Activated B cell treated with CpG ODN at 0.5 μM for 24 hours (primary cell): ENCODE measurements at regions not wholly inside any gene's neighbourhood (a gene's known extent, or its start where the extent isn't known, plus 50 kb on each side); places are given as distances from the start of the nearest gene placed in this dataset.

Experiments
- ATAC-seq: fragments of 200-7000 bp; cut with Tn5 transposase; one replicate; pipeline ENCODE4 v1.10.0; 2021; ENCODE audit warnings: low read depth, mild to moderate bottlenecking, moderate library complexity
- CTCF ChIA-PET: fragments of 350-600 bp; sonication (Branson Sonifier 250); formaldehyde crosslinking; loops from one replicate; lab custom pipeline; 2021; ENCODE audit warnings: antibody characterized with exemption; lab: Charles Lee
- POLR2A ChIA-PET: fragments of 350-600 bp; sonication (Branson Sonifier 250); formaldehyde crosslinking; loops from one replicate; lab custom pipeline; 2021; ENCODE audit warnings: antibody characterized with exemption; lab: Charles Lee
- DNase-seq: peaks from one replicate; pipeline ENCODE4 v3.0.0; 2022
- H3K27ac Mint-ChIP-seq: one replicate; pipeline ENCODE4 v1.8.0; 2020; ENCODE audit warnings: mixed read lengths
- H3K27me3 Mint-ChIP-seq: one replicate; pipeline ENCODE4 v1.8.0; 2021; ENCODE audit warnings: mixed read lengths
- H3K36me3 Mint-ChIP-seq: one replicate; pipeline ENCODE4 v1.8.0; 2021; ENCODE audit warnings: low read depth, mixed read lengths
- H3K4me1 Mint-ChIP-seq: one replicate; pipeline ENCODE4 v1.8.0; 2021; ENCODE audit warnings: mixed read lengths
- H3K4me3 Mint-ChIP-seq: one replicate; pipeline ENCODE4 v1.8.0; 2020; ENCODE audit warnings: mild to moderate bottlenecking, mixed read lengths
- H3K9me3 Mint-ChIP-seq: one replicate; pipeline ENCODE4 v1.8.0; 2020; ENCODE audit warnings: mixed read lengths
- intact Hi-C: fragments of 100-400 bp; cut with micrococcal nuclease; formaldehyde crosslinking; loops from one replicate; pipeline ENCODE4 v1.15.1; 2024
- TF ChIP-seq, protein P1 (sequence below): fragments of 200-600 bp; IDR thresholded peaks from one replicate; pipeline ENCODE4 v1.8.0; 2022; ENCODE audit warnings: antibody characterized with exemption, mild to moderate bottlenecking

DNA sequence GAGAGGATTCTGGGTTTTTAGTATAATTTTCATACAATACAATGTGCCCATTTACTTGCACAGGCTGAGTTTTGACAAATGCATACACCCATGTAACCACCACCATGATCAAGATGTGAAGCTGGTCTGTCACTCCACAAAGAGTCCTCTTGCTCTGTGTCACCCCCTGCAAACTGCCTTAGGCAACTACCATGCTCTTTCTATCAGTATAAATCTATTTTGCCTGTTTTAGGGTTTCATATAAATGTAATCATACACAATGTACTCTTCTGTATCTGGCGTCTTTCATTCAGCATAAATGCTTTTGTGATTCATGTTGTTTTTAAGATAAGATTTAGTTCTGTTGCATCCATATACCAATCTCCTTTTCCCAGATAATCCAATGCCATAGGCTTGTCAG is 181.9 kb upstream of the KCNG1 start:
- intact Hi-C loops: no loop called here
- ChIA-PET POLR2A (no interaction called here), CTCF (no interaction called here)
- Mint-ChIP-seq H3K27ac (no peak overlapping the region), H3K4me3 (no peak overlapping the region), H3K36me3 (no peaks in the 10 kb centered on the region), H3K4me1 (no peaks in the 10 kb centered on the region), H3K27me3 (peaks cover 29% of the 10 kb centered on the region), H3K9me3 (no peaks in the 10 kb centered on the region)
- ATAC-seq: no peak
- DNase-seq: no peak
- TF ChIP-seq, protein P1, sequence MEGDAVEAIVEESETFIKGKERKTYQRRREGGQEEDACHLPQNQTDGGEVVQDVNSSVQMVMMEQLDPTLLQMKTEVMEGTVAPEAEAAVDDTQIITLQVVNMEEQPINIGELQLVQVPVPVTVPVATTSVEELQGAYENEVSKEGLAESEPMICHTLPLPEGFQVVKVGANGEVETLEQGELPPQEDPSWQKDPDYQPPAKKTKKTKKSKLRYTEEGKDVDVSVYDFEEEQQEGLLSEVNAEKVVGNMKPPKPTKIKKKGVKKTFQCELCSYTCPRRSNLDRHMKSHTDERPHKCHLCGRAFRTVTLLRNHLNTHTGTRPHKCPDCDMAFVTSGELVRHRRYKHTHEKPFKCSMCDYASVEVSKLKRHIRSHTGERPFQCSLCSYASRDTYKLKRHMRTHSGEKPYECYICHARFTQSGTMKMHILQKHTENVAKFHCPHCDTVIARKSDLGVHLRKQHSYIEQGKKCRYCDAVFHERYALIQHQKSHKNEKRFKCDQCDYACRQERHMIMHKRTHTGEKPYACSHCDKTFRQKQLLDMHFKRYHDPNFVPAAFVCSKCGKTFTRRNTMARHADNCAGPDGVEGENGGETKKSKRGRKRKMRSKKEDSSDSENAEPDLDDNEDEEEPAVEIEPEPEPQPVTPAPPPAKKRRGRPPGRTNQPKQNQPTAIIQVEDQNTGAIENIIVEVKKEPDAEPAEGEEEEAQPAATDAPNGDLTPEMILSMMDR: no peak

DNA sequence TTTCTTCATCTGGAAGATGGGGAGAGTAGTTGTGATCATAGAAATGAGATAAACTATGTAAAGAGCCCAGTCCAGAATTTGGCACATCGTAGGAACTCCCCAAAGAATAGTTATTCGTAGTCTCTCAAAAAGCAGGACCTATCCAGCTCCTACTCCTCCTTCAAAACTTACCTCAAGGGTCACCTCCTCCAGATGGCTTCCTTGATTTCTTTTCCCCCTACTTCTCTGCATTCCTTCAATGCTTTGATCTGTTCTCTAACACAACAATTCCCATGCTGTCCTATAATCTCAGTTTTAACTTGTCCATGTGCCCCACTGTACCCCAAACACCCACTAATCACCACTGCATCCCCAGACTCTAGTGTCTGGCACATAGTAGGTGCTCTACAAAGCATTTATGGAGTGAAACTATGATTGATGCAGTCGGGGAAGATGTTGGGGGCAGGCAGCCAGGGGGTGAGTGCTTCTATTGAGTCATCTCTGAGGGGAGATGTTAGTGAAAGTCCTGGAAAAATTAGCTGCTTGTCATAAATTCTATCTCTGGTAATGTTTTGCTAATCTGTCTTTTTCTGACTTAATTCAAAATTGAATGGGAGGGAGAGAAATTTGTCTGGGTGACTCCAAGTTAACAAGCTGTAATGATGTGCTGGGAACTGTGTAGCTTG is 181.3 kb upstream of the KCNG1 start:
- POLR2A ChIA-PET: no interaction called here
- H3K27me3 Mint-ChIP-seq: peaks cover 27% of the 10 kb centered on the region

DNA sequence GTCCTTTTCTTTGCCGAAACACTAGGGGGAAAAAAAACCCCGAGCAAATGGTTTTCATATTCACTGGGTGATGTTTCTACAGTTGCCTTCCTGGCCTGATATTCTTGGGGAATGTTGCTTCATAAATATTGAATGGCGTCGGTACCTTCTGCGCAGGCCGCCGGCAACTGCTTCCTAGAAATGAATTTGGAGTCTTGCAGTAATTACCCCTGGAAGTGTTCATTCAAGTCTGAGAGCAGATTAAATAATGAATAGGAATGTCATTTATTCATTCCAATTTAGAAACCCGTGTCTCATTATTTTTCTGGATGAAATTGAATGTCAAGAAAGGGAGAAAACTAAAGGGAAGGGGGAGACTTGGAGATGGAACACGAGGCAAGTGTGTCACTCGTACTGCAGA is 179.4 kb upstream of the KCNG1 start:
- no peaks in the 10 kb centered on the region for H3K36me3 Mint-ChIP-seq
- no peaks in the 10 kb centered on the region for H3K9me3 Mint-ChIP-seq
- DNase-seq (no peak), ATAC-seq (no peak)
- TF ChIP-seq, protein P1: no peak
- intact Hi-C loops: no loop called here
- CTCF ChIA-PET: no interaction called here
- H3K27ac Mint-ChIP-seq: no peak overlapping the region
- POLR2A ChIA-PET: no interaction called here
- H3K27me3 Mint-ChIP-seq: peaks cover 15% of the 10 kb centered on the region
- H3K4me1 Mint-ChIP-seq: no peaks in the 10 kb centered on the region
- H3K4me3 Mint-ChIP-seq: no peak overlapping the region

More for the DNA sequence above, 181.3 kb upstream of the KCNG1 start:
- Mint-ChIP-seq H3K9me3 (no peaks in the 10 kb centered on the region), H3K4me3 (no peak overlapping the region), H3K36me3 (no peaks in the 10 kb centered on the region), H3K4me1 (no peaks in the 10 kb centered on the region), H3K27ac (no peak overlapping the region)
- intact Hi-C loops: no loop called here
- no peak for ATAC-seq
- CTCF ChIA-PET: no interaction called here
- TF ChIP-seq, protein P1: no peak
- DNase-seq: no peak

DNA sequence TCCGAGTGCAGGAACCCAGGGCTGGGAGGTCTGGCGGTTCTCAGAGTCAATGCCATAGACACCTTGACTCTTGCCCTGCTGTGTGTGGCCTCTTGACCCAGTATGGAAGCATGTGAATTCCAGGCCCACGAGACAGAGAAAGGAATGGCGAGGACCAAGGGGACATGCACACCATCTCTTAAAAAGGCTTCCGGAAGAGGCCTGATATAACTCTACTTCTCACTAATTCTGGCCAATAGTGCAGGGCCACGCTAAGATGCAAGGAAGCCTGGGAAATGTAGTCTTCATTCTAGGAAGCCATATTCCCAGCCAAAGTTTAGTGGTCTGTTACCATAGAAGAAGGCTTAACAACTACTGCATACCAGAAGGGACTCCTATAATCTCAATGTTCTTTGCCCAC is 177.0 kb upstream of the KCNG1 start:
- no peak overlapping the region for H3K4me3 Mint-ChIP-seq

DNA sequence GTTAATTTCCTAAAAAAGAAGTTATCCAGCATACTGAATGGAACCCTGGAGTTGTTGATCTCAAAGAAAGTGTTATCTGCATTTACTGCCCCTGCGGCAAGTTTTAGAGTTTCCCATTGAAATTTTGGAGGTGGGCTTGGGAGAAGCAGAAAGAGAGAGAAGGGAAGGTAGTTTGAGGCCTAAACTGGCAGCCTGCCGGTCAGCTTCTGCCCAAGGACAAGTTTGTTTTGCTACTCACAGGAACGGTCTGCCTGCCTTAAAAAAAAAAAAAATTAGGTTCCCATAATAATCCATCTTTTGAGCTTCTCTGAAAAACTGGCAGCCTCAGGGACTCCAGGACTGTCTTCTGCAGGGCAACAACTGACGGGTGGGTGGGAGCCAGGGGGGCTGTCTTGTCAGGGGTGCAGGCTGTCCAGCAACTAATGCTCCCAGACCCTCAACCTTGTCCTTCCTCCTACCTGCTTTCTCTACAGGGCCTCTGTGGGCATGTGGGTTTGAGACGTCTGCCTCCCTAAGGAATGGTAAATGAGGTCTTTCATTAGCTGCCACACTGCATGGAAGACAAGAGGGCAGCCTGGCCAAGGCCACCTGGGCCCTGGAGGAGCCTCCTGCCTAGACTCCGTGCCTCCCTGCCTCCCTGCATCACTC is 176.1 kb upstream of the KCNG1 start:
- Mint-ChIP-seq H3K27me3 (peaks cover 18% of the 10 kb centered on the region), H3K27ac (no peak overlapping the region), H3K36me3 (no peaks in the 10 kb centered on the region), H3K4me1 (no peaks in the 10 kb centered on the region), H3K9me3 (no peaks in the 10 kb centered on the region), H3K4me3 (no peak overlapping the region)
- intact Hi-C loops: no loop called here
- no peak for DNase-seq
- CTCF ChIA-PET: no interaction called here
- TF ChIP-seq, protein P1: no peak
- no peak for ATAC-seq
- POLR2A ChIA-PET: no interaction called here

More for the DNA sequence above, 177.0 kb upstream of the KCNG1 start:
- ATAC-seq (no peak), DNase-seq (no peak)
- intact Hi-C loops: no loop called here
- no peaks in the 10 kb centered on the region for H3K9me3 Mint-ChIP-seq
- no peak overlapping the region for H3K27ac Mint-ChIP-seq
- TF ChIP-seq, protein P1: no peak
- CTCF ChIA-PET: no interaction called here
- peaks cover 18% of the 10 kb centered on the region for H3K27me3 Mint-ChIP-seq
- H3K4me1 Mint-ChIP-seq: no peaks in the 10 kb centered on the region
- H3K36me3 Mint-ChIP-seq: no peaks in the 10 kb centered on the region
- POLR2A ChIA-PET: no interaction called here
